GM12872 (cell line): ENCODE measurements at regions not wholly inside any gene's neighbourhood (a gene's known extent, or its start where the extent isn't known, plus 50 kb on each side); places are given as distances from the start of the nearest gene placed in this dataset.

Experiments
- TF ChIP-seq, protein P1 (sequence below): IDR thresholded peaks from 3 replicates; pipeline ENCODE4 v1.5.1; 2011; ENCODE audit warnings: low read depth, mild to moderate bottlenecking, low read length, moderate library complexity; ENCODE audit not compliant: insufficient read depth

DNA sequence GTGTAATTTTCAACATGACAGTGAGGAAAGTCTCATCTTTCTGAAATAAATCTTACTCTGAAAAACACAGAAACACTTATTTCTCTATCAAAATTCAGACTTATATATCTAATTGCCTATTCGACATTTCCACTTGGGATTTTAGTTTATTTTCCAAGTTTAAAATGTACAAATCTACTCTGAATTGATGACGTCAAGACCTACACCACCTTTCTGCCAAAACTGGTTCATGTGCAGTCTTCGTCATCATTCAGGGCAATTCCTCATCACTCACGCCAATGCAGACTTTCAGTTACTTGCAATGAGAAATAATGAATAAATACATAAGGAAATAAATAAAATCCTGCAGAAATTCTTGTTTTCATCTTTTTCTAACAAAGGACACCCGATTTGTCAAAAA, 843.8 kb downstream of the C12orf50 start:
- TF ChIP-seq, protein P1, sequence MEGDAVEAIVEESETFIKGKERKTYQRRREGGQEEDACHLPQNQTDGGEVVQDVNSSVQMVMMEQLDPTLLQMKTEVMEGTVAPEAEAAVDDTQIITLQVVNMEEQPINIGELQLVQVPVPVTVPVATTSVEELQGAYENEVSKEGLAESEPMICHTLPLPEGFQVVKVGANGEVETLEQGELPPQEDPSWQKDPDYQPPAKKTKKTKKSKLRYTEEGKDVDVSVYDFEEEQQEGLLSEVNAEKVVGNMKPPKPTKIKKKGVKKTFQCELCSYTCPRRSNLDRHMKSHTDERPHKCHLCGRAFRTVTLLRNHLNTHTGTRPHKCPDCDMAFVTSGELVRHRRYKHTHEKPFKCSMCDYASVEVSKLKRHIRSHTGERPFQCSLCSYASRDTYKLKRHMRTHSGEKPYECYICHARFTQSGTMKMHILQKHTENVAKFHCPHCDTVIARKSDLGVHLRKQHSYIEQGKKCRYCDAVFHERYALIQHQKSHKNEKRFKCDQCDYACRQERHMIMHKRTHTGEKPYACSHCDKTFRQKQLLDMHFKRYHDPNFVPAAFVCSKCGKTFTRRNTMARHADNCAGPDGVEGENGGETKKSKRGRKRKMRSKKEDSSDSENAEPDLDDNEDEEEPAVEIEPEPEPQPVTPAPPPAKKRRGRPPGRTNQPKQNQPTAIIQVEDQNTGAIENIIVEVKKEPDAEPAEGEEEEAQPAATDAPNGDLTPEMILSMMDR = no peak

DNA sequence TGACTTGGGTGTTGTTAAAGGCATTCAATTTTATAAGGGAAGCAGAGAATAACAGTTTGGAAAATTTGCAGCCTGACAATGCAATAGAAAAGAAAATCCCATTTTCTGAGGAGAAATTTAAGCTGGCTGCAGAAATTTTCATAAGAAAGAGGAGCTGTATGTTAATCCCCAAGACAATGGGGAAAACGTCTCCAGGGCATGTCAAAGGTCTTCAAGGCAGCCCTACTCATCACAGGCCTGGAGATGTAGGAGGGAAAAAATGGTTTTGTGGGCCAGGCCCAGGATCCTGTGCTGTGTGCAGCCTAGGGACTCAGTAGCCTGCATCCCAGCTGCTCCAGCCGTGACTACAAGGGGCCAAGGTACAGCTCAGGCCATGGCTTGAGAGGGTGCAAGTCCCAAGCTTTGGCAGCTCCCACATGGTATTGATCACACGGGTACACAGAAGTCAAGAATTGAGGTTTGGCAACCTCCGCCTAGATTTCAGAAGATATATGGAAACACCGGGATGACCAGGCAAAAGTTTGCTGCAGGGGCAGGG, 846.4 kb downstream of the C12orf50 start:
- TF ChIP-seq, protein P1 = no peak

DNA sequence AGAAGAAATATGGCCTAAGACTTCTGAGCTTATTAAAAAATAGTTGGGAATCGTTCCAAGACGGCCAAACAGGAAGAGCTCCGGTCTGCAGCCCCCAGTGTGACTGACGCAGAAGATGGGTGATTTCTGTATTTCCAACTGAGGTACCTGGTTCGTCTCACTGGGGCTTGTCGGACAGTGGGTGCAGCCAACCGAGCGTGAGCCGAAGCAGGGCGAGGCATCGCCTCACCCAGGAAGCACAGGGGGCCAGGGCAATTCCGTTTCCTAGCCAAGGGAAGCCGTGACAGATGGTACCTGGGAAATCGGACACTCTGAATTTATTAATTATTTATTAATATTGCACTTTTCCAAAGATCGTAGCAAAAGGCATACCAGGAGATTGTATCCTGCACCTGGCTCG, 857.8 kb downstream of the C12orf50 start:
- TF ChIP-seq, protein P1 = no peak

DNA sequence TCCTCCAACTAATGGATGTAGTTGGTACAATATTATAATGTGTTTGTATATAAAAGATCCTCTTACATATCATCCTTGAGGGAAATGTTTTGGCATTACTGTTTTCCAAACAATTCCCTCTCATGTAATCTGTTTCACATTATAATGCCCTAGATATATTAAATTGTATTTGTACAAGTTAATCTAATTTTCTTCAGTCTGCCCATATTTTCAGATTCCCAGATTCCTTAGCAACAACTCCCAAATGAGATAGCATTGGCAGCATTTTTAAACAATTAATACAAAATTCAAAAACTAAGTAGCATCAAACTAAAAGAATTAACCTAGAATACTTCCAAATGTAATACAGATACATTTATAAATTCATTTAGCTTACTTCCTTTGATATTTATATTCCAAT, 860.2 kb downstream of the C12orf50 start:
- TF ChIP-seq, protein P1 = no peak

DNA sequence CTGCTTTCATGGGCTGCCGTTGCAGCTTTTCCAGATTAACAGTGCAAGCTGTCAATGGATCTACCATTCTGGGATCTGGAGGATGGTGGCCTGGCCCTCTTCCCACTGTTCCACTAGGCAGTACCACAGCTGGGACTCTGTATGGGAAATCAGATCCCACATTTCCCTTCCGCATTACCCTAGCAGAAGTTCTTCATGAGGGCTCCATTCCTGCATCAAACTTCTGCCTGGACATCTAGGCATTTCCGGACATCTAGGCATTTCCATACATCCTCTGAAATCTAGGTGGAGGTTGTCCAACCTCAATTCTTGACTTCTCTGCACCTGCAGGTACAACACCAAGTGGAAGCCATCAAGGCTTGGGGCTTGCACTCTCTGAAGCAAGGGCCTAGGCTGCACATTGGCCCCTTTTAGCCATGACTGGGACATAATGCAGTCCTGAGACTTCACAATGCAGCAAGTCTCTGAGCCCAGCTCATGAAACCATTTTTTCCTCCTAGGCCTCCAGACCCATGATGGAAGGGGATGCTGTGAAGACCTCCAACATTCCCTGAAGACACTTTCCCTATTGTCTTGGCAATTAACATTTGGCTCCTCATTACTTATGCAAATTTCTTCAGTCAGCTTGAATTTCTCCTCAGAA, 863.3 kb downstream of the C12orf50 start:
- TF ChIP-seq, protein P1 = no peak

DNA sequence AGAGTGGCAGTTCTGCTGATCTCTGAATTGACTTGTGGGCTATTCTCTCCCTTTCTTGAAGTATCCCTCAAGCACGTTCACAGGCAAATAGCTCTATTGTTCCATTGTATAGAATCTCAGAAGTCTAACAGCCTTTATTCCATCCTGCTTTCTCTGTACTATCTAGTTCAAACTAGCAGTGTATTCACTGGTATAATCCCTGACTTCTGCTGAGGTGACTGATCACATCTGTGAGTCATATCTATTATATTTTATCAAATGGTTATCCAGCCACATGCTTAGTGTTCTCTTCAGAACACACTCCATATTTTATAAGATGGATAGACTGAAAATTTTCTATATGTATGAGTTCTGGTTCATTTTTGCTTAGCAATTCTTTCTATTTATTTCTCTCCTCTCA, 866.1 kb downstream of the C12orf50 start:
- TF ChIP-seq, protein P1 = no peak

DNA sequence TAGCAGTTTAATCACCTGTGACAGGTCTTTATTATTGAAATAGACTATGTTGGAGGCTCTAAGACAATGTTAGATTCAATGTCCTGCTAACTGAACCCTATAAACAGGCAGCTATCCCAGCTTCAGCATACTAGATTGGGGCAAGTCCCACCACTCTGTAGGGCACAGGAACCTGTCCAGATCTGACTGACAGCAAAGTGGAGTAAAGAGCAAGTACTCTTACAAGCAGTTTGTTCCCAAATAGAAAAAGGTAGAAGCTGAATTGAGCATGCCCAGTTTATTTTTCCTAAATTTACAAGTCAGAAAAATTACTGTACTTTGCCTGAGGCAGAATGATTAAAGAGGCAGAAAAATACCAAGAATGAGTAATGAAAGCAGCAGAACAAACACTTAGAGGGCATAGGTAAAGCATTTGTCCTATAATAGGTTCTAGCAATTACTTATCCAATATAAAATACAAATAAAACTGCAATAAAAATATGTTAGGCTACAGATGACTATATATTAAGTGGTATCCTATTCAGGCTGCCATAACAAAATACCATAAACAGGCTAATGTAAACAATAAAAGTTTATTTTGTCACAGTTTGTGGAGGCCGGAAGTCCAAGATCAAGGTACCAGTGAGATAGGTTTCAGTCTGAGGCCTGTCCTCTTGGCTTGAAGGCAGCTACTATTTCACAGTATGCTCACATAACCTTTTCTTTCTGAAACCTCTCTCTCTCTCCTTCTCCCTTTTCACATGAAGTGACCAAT, 868.2 kb downstream of the C12orf50 start:
- TF ChIP-seq, protein P1 = no peak
